ENCODE measurements at regions not wholly inside any gene's neighbourhood (a gene's known extent, or its start where the extent isn't known, plus 50 kb on each side); places are given as distances from the start of the nearest gene placed in this dataset.

- POLR2A ChIA-PET: interaction anchor here (1.1 to 1.3 kb wide), 3 partner anchors 12 to 234 kb away, joined by 3 to 5 read pairs (median 3); no protein-coding TSS in a partner anchor
Observed at GRCh38 chr12:25388183-25388582, 137.5 kb upstream of the KRAS start.

GRCh38 chr12:25387732-25388050, 137.0 kb upstream of the KRAS start:
- POLR2A ChIA-PET: interaction anchor here (0.7 to 1.3 kb wide), 9 partner anchors 13 to 395 kb away, joined by 3 to 6 read pairs (median 3); no protein-coding TSS in a partner anchor
- H3K9me3 Mint-ChIP-seq (ENCODE audit: unreplicated experiment): no peaks in the 10 kb centered on the region
- no peaks in the 10 kb centered on the region for H3K27me3 Mint-ChIP-seq (ENCODE audit: insufficient read depth, unreplicated experiment)
- DNase-seq (ENCODE audit: unreplicated experiment): no peak
- no TSS peak for BruUV-seq (replicated peaks)
- H3K36me3 Mint-ChIP-seq (ENCODE audit: insufficient read depth, unreplicated experiment): peaks cover 5% of the 10 kb centered on the region
- no peak overlapping the region for H3K4me3 Mint-ChIP-seq (ENCODE audit: unreplicated experiment)
- intact Hi-C loops (cut with micrococcal nuclease): loop anchor here (1.0 kb wide), 4 partner anchors 146 to 396 kb away; no protein-coding TSS in a partner anchor
- H3K27ac Mint-ChIP-seq (ENCODE audit: low read depth, unreplicated experiment): no peak overlapping the region
- TF ChIP-seq, protein P1, sequence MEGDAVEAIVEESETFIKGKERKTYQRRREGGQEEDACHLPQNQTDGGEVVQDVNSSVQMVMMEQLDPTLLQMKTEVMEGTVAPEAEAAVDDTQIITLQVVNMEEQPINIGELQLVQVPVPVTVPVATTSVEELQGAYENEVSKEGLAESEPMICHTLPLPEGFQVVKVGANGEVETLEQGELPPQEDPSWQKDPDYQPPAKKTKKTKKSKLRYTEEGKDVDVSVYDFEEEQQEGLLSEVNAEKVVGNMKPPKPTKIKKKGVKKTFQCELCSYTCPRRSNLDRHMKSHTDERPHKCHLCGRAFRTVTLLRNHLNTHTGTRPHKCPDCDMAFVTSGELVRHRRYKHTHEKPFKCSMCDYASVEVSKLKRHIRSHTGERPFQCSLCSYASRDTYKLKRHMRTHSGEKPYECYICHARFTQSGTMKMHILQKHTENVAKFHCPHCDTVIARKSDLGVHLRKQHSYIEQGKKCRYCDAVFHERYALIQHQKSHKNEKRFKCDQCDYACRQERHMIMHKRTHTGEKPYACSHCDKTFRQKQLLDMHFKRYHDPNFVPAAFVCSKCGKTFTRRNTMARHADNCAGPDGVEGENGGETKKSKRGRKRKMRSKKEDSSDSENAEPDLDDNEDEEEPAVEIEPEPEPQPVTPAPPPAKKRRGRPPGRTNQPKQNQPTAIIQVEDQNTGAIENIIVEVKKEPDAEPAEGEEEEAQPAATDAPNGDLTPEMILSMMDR (IDR thresholded peaks at IDR 0.05; ENCODE audit: unreplicated experiment): no peak
- CTCF ChIA-PET: interaction anchor here (0.5 to 2.5 kb wide), 22 partner anchors 12 to 830 kb away, joined by 3 to 13 read pairs (median 4); partner anchors contain the start of genes DNAI7 and ETFRF1
- H3K4me1 Mint-ChIP-seq (ENCODE audit: insufficient read depth, unreplicated experiment): peaks cover 9% of the 10 kb centered on the region

More at GRCh38 chr12:25388183-25388582, 137.5 kb upstream of the KRAS start:
- H3K27ac Mint-ChIP-seq (ENCODE audit: low read depth, unreplicated experiment): no peak overlapping the region
- DNase-seq (ENCODE audit: unreplicated experiment): no peak
- TF ChIP-seq, protein P1 (IDR thresholded peaks at IDR 0.05; ENCODE audit: unreplicated experiment): no peak
- no peak overlapping the region for H3K4me3 Mint-ChIP-seq (ENCODE audit: unreplicated experiment)
- H3K9me3 Mint-ChIP-seq (ENCODE audit: unreplicated experiment): no peaks in the 10 kb centered on the region
- intact Hi-C loops (cut with micrococcal nuclease): no loop called here
- no TSS peak for BruUV-seq (replicated peaks)
- no peaks in the 10 kb centered on the region for H3K27me3 Mint-ChIP-seq (ENCODE audit: insufficient read depth, unreplicated experiment)
- CTCF ChIA-PET: interaction anchor here (0.5 to 2.5 kb wide), 19 partner anchors 11 to 675 kb away, joined by 3 to 12 read pairs (median 4); partner anchors contain the start of genes DNAI7 and ETFRF1
- peaks cover 5% of the 10 kb centered on the region for H3K36me3 Mint-ChIP-seq (ENCODE audit: insufficient read depth, unreplicated experiment)
- peaks cover 9% of the 10 kb centered on the region for H3K4me1 Mint-ChIP-seq (ENCODE audit: insufficient read depth, unreplicated experiment)

DNA sequence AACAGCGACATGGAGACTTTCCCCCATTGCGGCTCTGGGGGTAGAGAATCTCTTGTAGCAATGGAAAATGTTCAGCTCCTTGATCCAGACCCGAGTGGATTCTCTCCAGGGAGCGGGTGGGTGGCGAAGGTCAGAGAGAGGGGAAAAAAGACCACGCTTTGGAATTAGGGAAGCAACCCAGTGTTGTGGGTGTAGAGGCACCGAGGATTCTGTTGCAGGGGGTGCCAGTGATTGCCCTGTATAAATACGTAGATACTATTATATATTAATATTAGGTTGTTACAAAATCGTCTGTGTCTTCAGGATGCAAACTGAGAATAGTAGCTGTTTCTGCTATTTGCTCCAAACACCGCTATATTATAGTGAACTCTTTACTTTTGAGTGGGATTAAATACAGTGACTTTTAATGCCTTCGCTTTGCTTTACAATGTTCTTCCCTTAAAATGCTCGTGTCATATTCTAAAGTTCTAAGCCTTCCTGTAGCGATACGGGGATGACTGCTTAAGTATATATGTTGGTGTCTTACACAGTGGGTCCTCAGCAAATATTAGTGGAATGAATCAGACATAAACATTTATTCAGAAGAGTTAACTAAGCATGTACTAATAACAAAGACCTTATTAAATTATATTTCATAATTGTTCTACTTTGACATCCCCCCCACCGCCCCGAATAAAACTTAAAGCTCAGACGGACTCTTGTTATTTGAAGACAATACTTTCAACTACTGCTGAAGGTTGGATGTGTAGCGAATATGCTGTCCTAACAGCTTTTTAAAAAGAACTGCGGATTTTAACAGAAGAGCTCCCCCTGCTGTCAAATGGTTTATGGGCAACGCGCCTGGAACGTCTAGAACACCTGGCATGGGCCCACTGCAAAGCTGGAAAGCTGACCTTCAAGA, 136.4 kb upstream of the KRAS start:
- Mint-ChIP-seq H3K27me3 (ENCODE audit: insufficient read depth, unreplicated experiment) (no peaks in the 10 kb centered on the region), H3K27ac (ENCODE audit: low read depth, unreplicated experiment) (peak overlapping the region; percentile 91), H3K9me3 (ENCODE audit: unreplicated experiment) (no peaks in the 10 kb centered on the region), H3K36me3 (ENCODE audit: insufficient read depth, unreplicated experiment) (peaks cover 2% of the 10 kb centered on the region), H3K4me3 (ENCODE audit: unreplicated experiment) (peak overlapping the region; percentile 96), H3K4me1 (ENCODE audit: insufficient read depth, unreplicated experiment) (peaks cover 9% of the 10 kb centered on the region)
- no TSS peak for BruUV-seq (replicated peaks)
- intact Hi-C loops (cut with micrococcal nuclease): loop anchor here (1.0 kb wide), 4 partner anchors 146 to 396 kb away; no protein-coding TSS in a partner anchor
- peak; percentile 89 for DNase-seq (ENCODE audit: unreplicated experiment)
- TF ChIP-seq, protein P1 (IDR thresholded peaks at IDR 0.05; ENCODE audit: unreplicated experiment): peak; percentile 72
- ChIA-PET POLR2A (interaction anchor here (0.5 to 1.3 kb wide), 12 partner anchors 13 to 529 kb away, joined by 3 to 6 read pairs (median 3); no protein-coding TSS in a partner anchor), CTCF (interaction anchor here (0.5 to 2.5 kb wide), 22 partner anchors 12 to 829 kb away, joined by 3 to 13 read pairs (median 4); partner anchors contain the start of genes DNAI7 and ETFRF1)

DNA sequence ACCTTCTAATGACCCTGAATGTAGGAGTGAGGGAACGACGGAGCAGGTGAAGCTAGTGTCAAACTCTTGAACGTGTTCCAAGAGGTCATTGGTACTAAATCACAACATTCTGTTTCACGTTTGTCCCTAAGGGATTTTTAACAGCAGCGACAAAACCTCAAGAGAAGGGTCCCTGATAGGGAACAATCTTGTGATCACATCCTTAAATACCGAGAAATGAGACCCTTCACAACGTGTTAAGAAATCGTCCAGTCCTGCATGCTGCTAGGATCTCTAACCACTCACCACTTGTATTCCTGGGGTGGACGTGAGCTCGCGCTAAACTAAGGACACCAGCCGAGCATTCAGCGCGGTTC, 134.1 kb upstream of the KRAS start:
- Mint-ChIP-seq H3K4me3 (ENCODE audit: unreplicated experiment) (peak overlapping the region; percentile 96), H3K9me3 (ENCODE audit: unreplicated experiment) (no peaks in the 10 kb centered on the region), H3K36me3 (ENCODE audit: insufficient read depth, unreplicated experiment) (no peaks in the 10 kb centered on the region), H3K27me3 (ENCODE audit: insufficient read depth, unreplicated experiment) (no peaks in the 10 kb centered on the region), H3K27ac (ENCODE audit: low read depth, unreplicated experiment) (no peak overlapping the region), H3K4me1 (ENCODE audit: insufficient read depth, unreplicated experiment) (peaks cover 9% of the 10 kb centered on the region)
- DNase-seq (ENCODE audit: unreplicated experiment): no peak
- TF ChIP-seq, protein P1 (IDR thresholded peaks at IDR 0.05; ENCODE audit: unreplicated experiment): no peak
- ChIA-PET POLR2A (interaction anchor here (0.7 to 1.4 kb wide), 2 partner anchors 136 to 143 kb away, joined by 3 read pairs; no protein-coding TSS in a partner anchor), CTCF (interaction anchor here (0.7 to 1.0 kb wide), 5 partner anchors 8 to 233 kb away, joined by 3 to 4 read pairs (median 3); no protein-coding TSS in a partner anchor)
- BruUV-seq (replicated peaks): no TSS peak
- intact Hi-C loops (cut with micrococcal nuclease): no loop called here

Measured in MCF 10A (cell line).